GM12878 (cell line): ENCODE measurements at regions not wholly inside any gene's neighbourhood (a gene's known extent, or its start where the extent isn't known, plus 50 kb on each side); places are given as distances from the start of the nearest gene placed in this dataset.

Experiments used
- ATAC-seq: fragments of 200-7000 bp; cut with Tn5 transposase; 3 replicates; pipeline ENCODE4 v1.9.1; 2020; ENCODE audit warnings: mild to moderate bottlenecking, moderate library complexity
- BruUV-seq: library from RNA; stranded (reverse); fragments of 400-500 nt; replicated peaks from 2 replicates; lab custom pipeline; 2021; lab: Mats Ljungman, UMichigan
- CTCF ChIA-PET: fragments of 300-600 bp; sonication (Branson Sonifier 250); formaldehyde crosslinking; extraction: SDS; loops from one replicate; lab custom pipeline; 2021; ENCODE audit warnings: inconsistent platforms; lab: Yijun Ruan, JAX
- POLR2A ChIA-PET: fragments of 350-600 bp; formaldehyde crosslinking; extraction: SDS; loops from one replicate; lab custom pipeline; 2021; ENCODE audit warnings: inconsistent platforms; lab: Charles Lee
- RAD21 ChIA-PET: fragments of 300-600 bp; sonication (Branson Sonifier 250); formaldehyde crosslinking; loops from one replicate; lab custom pipeline; 2023; ENCODE audit warnings: antibody characterized with exemption; ENCODE audit not compliant: unreplicated experiment; lab: Charles Lee
- SMC1A ChIA-PET: fragments of 300-600 bp; sonication (Branson Sonifier 250); formaldehyde crosslinking; loops from one replicate; lab custom pipeline; 2023; ENCODE audit not compliant: unreplicated experiment, uncharacterized antibody; lab: Charles Lee
- DNase-seq: peaks from one replicate; pipeline ENCODE4 v3.0.0-alpha.2; 2011; ENCODE audit warnings: low read depth, low spot score
- FAIRE-seq: peaks from 3 replicates; lab custom pipeline; 2011; peaks lifted over from hg19 to GRCh38; lab: Jason Lieb, UNC
- H2AFZ ChIP-seq: 2 replicates; pipeline ENCODE4 v1.6.0; 2011; ENCODE audit warnings: low read depth, low read length, control low read depth; ENCODE audit not compliant: control insufficient read depth
- H3K27ac ChIP-seq: 2 replicates; pipeline ENCODE4 v1.5.1; 2011; ENCODE audit warnings: control low read depth; ENCODE audit not compliant: control insufficient read depth, insufficient read depth
- H3K27me3 ChIP-seq, 2 experiments: replicated peaks in 1 of 2; 2 replicates each; pipeline versions ENCODE4 v1.6.0 to v1.6.1; 2011; ENCODE audit warnings: low read length in 1 of 2; ENCODE audit not compliant: control insufficient read depth in 2 of 2, insufficient read depth in 2 of 2
- H3K36me3 ChIP-seq, 2 experiments: 2 replicates each; pipeline ENCODE4 v1.5.1; 2011; ENCODE audit warnings: low read length in 1 of 2; ENCODE audit not compliant: control insufficient read depth in 2 of 2, insufficient read depth in 2 of 2
- H3K4me1 ChIP-seq: 2 replicates; pipeline ENCODE4 v1.6.1; 2011; ENCODE audit warnings: mild to moderate bottlenecking, low read length, moderate library complexity, mixed read lengths; ENCODE audit not compliant: control insufficient read depth, insufficient read depth
- H3K4me2 ChIP-seq: 2 replicates; pipeline ENCODE4 v1.6.0; 2011; ENCODE audit warnings: control low read depth; ENCODE audit not compliant: control insufficient read depth, insufficient read depth
- H3K4me3 ChIP-seq: fragments of 200-600 bp; sonication (generic); 2 replicates; pipeline ENCODE4 v1.5.1; 2016
- H3K79me2 ChIP-seq: 2 replicates; pipeline ENCODE4 v1.6.0; 2011; ENCODE audit warnings: low read length; ENCODE audit not compliant: control insufficient read depth, insufficient read depth
- H3K9ac ChIP-seq: 2 replicates; pipeline ENCODE4 v1.8.0; 2011; ENCODE audit warnings: low read length, control low read depth, mixed read lengths; ENCODE audit not compliant: control insufficient read depth, insufficient read depth
- H3K9me3 ChIP-seq: replicated peaks from 3 replicates; pipeline ENCODE4 v1.5.1; 2011; ENCODE audit warnings: mild to moderate bottlenecking, low read length; ENCODE audit not compliant: control insufficient read depth, insufficient read depth
- H4K20me1 ChIP-seq: 2 replicates; pipeline ENCODE4 v1.6.0; 2011; ENCODE audit not compliant: control insufficient read depth, insufficient read depth
- BMI1 ChIP-seq: fragments of 450-650 bp; IDR thresholded peaks from 2 replicates; pipeline ENCODE4 v1.6.1; 2016; ENCODE audit warnings: mild to moderate bottlenecking, moderate library complexity, borderline replicate concordance
- BRCA1 ChIP-seq: IDR thresholded peaks from 2 replicates; pipeline ENCODE4 v1.6.1; 2011; ENCODE audit warnings: low read depth, low read length, improper control_type of control experiment
- CBX5 ChIP-seq: sonication (generic); IDR thresholded peaks from 2 replicates; pipeline ENCODE4 v1.6.1; 2016; ENCODE audit warnings: low read depth, moderate library complexity, mild to moderate bottlenecking, inconsistent platforms
- CREM ChIP-seq: IDR thresholded peaks from 2 replicates; pipeline ENCODE4 v1.6.1; 2014; ENCODE audit warnings: antibody characterized with exemption, low read depth
- EED ChIP-seq: sonication (generic); IDR thresholded peaks from 2 replicates; pipeline ENCODE4 v1.6.1; 2016; ENCODE audit warnings: antibody characterized with exemption, low read depth
- MEF2A ChIP-seq: IDR thresholded peaks from 2 replicates; pipeline ENCODE4 v1.6.1; 2011; ENCODE audit warnings: low read depth, mild to moderate bottlenecking, low read length, moderate library complexity; ENCODE audit not compliant: insufficient read depth
- PAX8 ChIP-seq: fragments of 450-650 bp; IDR thresholded peaks from 2 replicates; pipeline ENCODE4 v1.6.1; 2017; ENCODE audit warnings: mild to moderate bottlenecking, moderate library complexity
- SRF ChIP-seq, 2 experiments: IDR thresholded peaks; 2 replicates each; pipeline ENCODE4 v1.6.1; 2011; ENCODE audit warnings: low read depth in 2 of 2, low read length in 2 of 2, mild to moderate bottlenecking in 1 of 2, moderate library complexity in 1 of 2
- ZNF274 ChIP-seq: IDR thresholded peaks from one replicate; pipeline ENCODE4 v1.8.0; 2011; ENCODE audit not compliant: insufficient read length, insufficient read depth
- WGBS: methylation state at CpG from one replicate; pipeline ENCODE4 v1.1.6; 2016; ENCODE audit warnings: low lambda C conversion rate; ENCODE audit not compliant: insufficient replicate concordance, insufficient coverage; ENCODE audit errors: missing lambda C conversion rate; 5-methylcytosine and 5-hydroxymethylcytosine counted together
- in situ Hi-C: fragments of 300-500 bp; cut with MboI; formaldehyde crosslinking; loops from 9 replicates; pipeline ENCODE4 v1.14.3; 2018; ENCODE audit warnings: mixed read lengths
- intact Hi-C: fragments of 100-400 bp; cut with micrococcal nuclease; formaldehyde crosslinking; loops from one replicate; pipeline ENCODE4 v1.14.2; 2022; ENCODE audit not compliant: unreplicated experiment
- TF ChIP-seq, protein P1 (sequence below): fragments of 450-650 bp; IDR thresholded peaks from 2 replicates; pipeline ENCODE4 v1.6.1; 2017; ENCODE audit warnings: antibody characterized with exemption, mild to moderate bottlenecking, moderate library complexity
- TF ChIP-seq, protein P2 (sequence below): fragments of 450-650 bp; IDR thresholded peaks from 2 replicates; pipeline ENCODE4 v1.6.1; 2017; ENCODE audit warnings: mild to moderate bottlenecking, moderate library complexity
- TF ChIP-seq, protein P3 (sequence below): fragments of 450-650 bp; formaldehyde crosslinking; IDR thresholded peaks from 2 replicates; pipeline ENCODE4 v1.4.0; 2022; ENCODE audit warnings: mild to moderate bottlenecking, moderate library complexity
- TF ChIP-seq, protein P4 (sequence below), 3 experiments: IDR thresholded peaks in 2 of 3; conservative IDR thresholded peaks in 1 of 3; 2 replicates each; pipeline ENCODE4 v1.5.1; 2011; ENCODE audit warnings: low read depth in 3 of 3, low read length in 3 of 3, mild to moderate bottlenecking in 3 of 3, control low read depth in 2 of 3, moderate library complexity in 2 of 3, inconsistent platforms in 1 of 3, mixed read lengths in 1 of 3; ENCODE audit not compliant: control insufficient read depth in 2 of 3, insufficient read depth in 1 of 3; ENCODE audit errors: extremely low read depth in 1 of 3

DNA sequence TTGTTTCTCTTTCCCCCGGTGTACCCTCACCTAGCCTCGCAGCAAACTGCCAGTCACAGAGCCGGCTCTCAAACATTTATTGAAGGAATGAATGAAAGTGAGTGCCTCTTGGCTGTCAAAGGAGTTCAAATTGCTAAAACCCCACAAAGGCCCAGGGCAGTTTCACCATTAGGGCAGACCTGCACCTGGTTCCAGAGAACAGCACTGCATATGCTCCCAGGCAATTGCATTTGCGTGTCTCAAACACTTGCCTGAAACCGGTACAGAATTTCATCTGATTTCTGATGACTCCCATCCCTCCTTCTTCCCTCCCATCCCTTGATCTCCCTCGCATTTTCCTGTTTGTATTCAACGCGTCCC lies 165.6 kb upstream of the ZNF462 start:
- H3K4me2 ChIP-seq: no peak overlapping the region
- H4K20me1 ChIP-seq: no peaks in the 10 kb centered on the region
- ChIA-PET POLR2A (no interaction called here), RAD21 (no interaction called here), CTCF (no interaction called here), SMC1A (no interaction called here)
- WGBS: 49% methylated on average over 8 of the region's 8 CpGs
- intact Hi-C loops (loop anchor here (5.0 kb wide), 1 partner anchor 165 kb away; the partner anchor contains the start of gene ZNF462), in situ Hi-C loops (no loop called here)
- H3K27me3 ChIP-seq: no peaks in the 10 kb centered on the region
- H3K9me3 ChIP-seq: no peaks in the 10 kb centered on the region
- no peak overlapping the region for H2AFZ ChIP-seq
- H3K27ac ChIP-seq: no peak overlapping the region
- ATAC-seq: peak; percentile 14; the same call in 1 of the 3 replicates
- BruUV-seq: no TSS peak
- no peak for FAIRE-seq
- no peaks in the 10 kb centered on the region for H3K36me3 ChIP-seq
- no peak for DNase-seq
- H3K4me3 ChIP-seq: no peak overlapping the region
- no peaks in the 10 kb centered on the region for H3K4me1 ChIP-seq
- H3K79me2 ChIP-seq: no peaks in the 10 kb centered on the region
- H3K9ac ChIP-seq: no peak overlapping the region
- TF ChIP-seq ZNF274 (no peak), BRCA1 (no peak), CREM (no peak), EED (no peak), BMI1 (no peak), MEF2A (no peak), PAX8 (no peak), CBX5 (no peak), SRF (IDR thresholded peaks at IDR 0.05; ENCODE audit: low read depth in 2 of 2, low read length in 2 of 2) (no peak)
- TF ChIP-seq, protein P1, sequence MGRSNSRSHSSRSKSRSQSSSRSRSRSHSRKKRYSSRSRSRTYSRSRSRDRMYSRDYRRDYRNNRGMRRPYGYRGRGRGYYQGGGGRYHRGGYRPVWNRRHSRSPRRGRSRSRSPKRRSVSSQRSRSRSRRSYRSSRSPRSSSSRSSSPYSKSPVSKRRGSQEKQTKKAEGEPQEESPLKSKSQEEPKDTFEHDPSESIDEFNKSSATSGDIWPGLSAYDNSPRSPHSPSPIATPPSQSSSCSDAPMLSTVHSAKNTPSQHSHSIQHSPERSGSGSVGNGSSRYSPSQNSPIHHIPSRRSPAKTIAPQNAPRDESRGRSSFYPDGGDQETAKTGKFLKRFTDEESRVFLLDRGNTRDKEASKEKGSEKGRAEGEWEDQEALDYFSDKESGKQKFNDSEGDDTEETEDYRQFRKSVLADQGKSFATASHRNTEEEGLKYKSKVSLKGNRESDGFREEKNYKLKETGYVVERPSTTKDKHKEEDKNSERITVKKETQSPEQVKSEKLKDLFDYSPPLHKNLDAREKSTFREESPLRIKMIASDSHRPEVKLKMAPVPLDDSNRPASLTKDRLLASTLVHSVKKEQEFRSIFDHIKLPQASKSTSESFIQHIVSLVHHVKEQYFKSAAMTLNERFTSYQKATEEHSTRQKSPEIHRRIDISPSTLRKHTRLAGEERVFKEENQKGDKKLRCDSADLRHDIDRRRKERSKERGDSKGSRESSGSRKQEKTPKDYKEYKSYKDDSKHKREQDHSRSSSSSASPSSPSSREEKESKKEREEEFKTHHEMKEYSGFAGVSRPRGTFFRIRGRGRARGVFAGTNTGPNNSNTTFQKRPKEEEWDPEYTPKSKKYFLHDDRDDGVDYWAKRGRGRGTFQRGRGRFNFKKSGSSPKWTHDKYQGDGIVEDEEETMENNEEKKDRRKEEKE: no peak
- TF ChIP-seq, protein P2, sequence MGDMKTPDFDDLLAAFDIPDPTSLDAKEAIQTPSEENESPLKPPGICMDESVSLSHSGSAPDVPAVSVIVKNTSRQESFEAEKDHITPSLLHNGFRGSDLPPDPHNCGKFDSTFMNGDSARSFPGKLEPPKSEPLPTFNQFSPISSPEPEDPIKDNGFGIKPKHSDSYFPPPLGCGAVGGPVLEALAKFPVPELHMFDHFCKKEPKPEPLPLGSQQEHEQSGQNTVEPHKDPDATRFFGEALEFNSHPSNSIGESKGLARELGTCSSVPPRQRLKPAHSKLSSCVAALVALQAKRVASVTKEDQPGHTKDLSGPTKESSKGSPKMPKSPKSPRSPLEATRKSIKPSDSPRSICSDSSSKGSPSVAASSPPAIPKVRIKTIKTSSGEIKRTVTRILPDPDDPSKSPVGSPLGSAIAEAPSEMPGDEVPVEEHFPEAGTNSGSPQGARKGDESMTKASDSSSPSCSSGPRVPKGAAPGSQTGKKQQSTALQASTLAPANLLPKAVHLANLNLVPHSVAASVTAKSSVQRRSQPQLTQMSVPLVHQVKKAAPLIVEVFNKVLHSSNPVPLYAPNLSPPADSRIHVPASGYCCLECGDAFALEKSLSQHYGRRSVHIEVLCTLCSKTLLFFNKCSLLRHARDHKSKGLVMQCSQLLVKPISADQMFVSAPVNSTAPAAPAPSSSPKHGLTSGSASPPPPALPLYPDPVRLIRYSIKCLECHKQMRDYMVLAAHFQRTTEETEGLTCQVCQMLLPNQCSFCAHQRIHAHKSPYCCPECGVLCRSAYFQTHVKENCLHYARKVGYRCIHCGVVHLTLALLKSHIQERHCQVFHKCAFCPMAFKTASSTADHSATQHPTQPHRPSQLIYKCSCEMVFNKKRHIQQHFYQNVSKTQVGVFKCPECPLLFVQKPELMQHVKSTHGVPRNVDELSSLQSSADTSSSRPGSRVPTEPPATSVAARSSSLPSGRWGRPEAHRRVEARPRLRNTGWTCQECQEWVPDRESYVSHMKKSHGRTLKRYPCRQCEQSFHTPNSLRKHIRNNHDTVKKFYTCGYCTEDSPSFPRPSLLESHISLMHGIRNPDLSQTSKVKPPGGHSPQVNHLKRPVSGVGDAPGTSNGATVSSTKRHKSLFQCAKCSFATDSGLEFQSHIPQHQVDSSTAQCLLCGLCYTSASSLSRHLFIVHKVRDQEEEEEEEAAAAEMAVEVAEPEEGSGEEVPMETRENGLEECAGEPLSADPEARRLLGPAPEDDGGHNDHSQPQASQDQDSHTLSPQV: no peak
- TF ChIP-seq, protein P3, sequence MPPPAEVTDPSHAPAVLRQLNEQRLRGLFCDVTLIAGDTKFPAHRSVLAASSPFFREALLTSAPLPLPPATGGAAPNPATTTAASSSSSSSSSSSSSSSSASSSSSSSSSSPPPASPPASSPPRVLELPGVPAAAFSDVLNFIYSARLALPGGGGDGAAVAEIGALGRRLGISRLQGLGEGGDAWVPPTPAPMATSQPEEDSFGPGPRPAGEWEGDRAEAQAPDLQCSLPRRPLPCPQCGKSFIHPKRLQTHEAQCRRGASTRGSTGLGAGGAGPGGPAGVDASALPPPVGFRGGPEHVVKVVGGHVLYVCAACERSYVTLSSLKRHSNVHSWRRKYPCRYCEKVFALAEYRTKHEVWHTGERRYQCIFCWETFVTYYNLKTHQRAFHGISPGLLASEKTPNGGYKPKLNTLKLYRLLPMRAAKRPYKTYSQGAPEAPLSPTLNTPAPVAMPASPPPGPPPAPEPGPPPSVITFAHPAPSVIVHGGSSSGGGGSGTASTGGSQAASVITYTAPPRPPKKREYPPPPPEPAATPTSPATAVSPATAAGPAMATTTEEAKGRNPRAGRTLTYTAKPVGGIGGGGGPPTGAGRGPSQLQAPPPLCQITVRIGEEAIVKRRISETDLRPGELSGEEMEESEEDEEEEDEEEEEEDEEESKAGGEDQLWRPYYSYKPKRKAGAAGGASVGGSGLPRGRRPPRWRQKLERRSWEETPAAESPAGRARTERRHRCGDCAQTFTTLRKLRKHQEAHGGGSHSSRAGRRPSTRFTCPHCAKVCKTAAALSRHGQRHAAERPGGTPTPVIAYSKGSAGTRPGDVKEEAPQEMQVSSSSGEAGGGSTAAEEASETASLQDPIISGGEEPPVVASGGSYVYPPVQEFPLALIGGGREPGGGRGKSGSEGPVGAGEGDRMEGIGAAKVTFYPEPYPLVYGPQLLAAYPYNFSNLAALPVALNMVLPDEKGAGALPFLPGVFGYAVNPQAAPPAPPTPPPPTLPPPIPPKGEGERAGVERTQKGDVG: no peak
- TF ChIP-seq, protein P4, sequence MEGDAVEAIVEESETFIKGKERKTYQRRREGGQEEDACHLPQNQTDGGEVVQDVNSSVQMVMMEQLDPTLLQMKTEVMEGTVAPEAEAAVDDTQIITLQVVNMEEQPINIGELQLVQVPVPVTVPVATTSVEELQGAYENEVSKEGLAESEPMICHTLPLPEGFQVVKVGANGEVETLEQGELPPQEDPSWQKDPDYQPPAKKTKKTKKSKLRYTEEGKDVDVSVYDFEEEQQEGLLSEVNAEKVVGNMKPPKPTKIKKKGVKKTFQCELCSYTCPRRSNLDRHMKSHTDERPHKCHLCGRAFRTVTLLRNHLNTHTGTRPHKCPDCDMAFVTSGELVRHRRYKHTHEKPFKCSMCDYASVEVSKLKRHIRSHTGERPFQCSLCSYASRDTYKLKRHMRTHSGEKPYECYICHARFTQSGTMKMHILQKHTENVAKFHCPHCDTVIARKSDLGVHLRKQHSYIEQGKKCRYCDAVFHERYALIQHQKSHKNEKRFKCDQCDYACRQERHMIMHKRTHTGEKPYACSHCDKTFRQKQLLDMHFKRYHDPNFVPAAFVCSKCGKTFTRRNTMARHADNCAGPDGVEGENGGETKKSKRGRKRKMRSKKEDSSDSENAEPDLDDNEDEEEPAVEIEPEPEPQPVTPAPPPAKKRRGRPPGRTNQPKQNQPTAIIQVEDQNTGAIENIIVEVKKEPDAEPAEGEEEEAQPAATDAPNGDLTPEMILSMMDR (IDR thresholded peaks at IDR 0.05 in 2 of 3, conservative IDR thresholded peaks at IDR 0.05 in 1 of 3; ENCODE audit: control insufficient read depth in 2 of 3, extremely low read depth in 1 of 3, insufficient read depth in 1 of 3, low read depth in 3 of 3, low read length in 3 of 3): no peak
